Hepatic stellate cell (primary cell): ENCODE measurements at regions not wholly inside any gene's neighbourhood (a gene's known extent, or its start where the extent isn't known, plus 50 kb on each side); places are given as distances from the start of the nearest gene placed in this dataset.

Experiments
- DNase-seq: peaks from one replicate; pipeline ENCODE4 v3.0.0; 2011; ENCODE audit warnings: low spot score

DNA sequence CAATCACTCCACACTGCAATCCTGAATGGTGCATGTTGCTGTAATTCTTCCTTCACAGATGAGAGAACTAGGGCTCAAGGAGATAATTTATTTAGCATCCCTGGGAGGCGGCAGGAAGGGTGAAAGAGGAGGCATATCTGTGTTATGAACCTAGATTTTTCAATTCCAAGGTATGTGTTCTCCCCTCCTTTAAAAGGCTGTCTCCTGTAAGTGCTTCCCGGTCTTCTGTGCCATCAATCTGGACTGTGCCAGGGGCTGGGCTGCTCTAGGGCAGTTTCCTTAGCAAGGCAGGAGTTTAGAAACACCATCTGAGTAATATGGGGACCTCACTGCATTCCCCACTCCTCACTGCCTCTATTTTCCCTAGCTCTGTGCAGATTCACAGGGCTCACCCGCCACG lies 185.0 kb downstream of the RFC3 start:
- no peak for DNase-seq

DNA sequence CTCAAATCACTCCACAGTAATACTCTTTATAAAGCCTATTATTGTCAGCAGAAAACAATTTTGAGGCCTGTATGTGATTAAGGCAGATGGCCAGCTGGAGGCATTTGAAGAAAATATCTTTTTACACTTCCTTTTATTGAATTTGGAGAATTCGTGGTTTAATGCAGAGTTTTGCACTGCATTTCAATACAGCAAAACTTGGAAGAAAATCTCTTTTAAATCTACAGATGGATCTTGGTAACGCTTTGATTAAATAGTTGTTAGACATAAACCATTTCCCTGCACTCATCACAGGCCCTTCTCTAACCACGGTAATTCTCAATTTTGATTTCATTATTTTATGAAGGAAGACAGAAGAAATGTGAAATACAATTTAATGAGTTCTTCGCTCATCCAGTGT lies 185.7 kb downstream of the RFC3 start:
- no peak for DNase-seq

DNA sequence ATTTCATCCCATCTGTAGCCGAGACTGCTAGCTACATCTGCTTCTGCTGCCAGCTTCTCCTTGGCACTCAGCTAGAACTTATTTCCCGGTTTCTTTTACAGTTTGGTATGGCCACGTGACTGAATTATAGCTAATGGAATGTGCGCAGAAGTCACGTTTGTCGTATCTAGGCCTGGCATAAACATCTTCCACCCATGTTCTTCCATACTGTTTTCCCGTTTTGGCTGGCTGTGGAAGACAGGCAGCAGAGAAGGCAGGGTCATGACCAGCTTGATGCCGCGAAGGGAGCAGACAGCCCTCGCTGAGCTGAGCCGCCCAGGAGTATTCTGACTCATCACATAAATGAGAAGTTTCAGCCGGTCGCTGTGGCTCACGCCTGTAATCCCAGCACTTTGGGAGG lies 186.7 kb downstream of the RFC3 start:
- no peak for DNase-seq

DNA sequence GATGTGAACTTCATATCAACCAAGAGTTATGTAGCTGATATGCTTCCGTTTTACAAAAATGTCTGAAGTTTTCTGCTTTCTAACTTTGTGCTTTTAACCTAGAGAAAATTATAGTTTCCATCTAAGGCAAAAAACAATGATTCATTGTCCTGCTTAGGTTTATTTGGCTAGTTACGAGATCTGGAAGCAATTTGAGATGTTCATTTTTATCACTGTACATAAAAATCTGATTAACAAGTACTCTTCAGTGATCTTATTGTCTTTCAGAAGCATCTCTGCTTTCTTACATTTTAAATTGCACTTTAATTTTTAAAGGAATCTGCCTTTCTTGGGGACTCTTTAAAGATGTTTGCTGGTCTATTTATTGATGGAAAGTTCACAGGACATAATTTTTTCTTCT lies 188.1 kb downstream of the RFC3 start:
- DNase-seq = no peak

DNA sequence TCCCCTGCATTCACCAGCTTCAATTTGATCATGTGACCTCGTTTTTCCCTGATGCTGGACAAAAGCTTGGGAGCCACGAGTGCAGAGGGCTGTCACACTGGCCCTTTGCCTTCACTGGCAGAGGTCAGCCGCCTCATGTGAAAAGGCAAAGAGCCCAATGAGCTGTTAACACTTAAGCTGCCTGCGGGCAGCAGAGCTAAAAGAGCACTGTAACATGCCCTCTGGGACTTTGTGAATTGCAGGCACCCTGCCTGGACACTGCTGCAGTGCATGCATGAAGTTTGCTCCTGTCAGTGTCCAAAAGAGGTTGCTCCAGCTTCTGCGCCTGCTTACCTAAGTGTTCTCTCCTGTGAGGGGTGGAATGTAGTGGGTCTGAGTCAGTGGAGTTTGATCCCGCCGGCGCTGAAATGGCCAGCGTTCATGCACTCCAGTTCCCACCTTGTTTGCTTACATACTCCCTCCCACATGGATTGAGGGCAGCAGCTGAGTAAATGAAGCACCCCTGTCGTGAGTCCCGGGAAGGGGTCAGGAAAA lies 193.7 kb downstream of the RFC3 start:
- DNase-seq = no peak

DNA sequence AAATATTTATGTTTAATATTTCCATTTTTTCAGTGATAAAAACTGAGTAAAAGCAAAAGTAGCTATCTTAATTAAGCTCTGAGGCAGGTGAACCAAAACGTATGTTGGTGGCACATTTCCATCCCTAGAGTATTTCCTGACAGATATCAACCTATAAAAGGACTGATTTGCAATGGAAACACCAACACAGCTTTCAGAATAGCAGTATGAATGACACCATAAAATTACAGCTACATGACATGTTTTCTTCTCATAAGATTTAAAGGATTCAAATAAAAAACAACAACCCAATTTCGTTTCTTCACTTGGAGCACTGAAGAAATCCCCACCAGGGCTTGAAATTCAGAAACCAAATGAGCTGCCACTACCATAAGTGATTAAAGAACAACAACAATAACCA lies 194.4 kb downstream of the RFC3 start:
- no peak for DNase-seq

DNA sequence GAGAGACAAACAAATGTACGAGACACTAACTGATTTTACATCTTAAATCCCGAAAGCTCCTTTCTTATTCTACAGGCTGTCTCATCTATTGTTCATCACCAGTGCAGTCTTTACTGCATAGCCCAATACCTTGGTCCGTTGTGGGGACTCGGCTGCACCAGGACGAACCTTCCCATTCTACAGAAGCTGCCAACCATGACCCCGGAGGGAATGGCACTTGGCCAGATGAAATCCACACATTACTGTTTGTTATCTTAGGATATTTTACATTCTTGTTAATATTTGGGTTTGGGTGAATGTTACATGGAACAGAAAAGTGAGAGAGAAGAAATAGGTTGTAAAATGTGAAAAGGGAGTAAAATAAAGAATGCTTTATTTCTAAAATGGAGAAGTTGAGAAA lies 195.1 kb downstream of the RFC3 start:
- DNase-seq = no peak

DNA sequence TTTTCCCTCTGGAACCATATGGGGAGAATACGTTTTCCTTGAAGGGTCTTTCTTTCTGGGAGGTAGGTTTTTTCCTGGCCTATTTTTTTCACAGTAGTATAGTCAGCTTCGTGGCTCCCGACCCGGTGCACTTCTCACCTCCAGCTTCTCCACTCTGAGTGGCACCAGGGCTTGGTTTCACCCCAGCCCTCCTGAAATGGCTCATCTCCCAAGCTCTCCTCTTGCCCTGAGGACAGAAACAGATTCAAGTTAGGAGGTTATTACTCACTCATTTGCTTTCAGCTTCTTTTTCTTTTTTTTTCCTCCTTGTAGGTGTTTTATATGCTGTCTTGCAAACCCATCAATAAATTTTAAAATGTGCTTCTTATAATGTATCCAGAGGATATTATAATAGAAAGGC lies 199.3 kb downstream of the RFC3 start:
- DNase-seq = no peak

DNA sequence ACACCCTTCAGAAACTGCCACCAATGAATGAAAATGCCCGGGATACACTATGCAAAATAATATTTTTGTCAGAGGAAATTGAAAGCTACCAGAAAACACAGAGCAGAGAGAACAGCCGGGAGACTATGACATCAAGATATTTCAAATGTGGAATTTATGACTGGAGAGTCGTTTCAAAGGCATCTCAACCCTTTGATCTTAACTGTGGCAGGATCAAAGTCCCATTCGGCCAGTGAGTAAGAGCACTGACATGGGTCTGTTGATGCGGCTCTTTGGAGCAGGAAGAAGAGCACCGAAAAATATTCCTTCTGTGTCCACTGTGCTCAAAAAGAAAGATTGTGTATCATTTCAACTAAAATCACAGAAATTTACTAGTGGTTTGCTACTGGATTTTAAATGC lies 201.9 kb downstream of the RFC3 start:
- DNase-seq = no peak

DNA sequence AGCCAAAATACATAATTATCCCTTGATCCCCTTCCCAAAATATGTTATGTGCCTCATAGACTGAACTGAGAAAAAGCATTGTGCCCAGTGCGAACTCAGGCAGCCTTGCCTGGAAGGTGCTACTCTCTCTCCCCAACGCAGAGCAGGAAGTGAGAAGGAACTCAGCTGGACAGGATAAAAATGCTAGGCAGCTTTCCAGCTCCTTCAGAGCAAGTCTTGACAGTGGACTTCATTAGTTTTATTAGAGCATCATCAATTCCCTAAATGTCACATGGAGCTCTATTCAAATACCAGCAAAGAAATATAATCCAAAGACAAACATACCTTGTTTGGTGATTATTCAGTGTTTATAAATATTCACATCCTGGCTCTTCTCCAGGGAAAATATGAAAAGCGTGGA lies 202.4 kb downstream of the RFC3 start:
- no peak for DNase-seq

DNA sequence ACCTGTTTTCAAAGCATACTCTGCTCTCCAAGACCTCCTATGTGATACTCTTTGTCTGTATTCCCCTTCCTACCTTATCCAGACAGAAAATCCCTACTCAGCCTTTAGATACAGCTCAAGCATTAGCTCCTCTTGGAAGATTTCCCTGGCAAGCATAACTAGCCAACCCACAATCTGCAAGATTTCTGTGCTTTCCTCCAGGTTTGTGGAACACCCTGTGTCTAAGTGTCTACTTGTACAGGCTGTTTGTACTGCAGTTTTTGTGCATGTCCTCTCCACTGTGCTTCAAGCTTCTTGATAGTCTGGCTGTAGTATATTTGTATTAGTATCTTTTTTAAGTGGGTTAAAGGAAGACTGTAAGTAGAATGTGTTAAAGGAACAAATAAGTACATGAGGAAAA lies 203.7 kb downstream of the RFC3 start:
- DNase-seq = no peak

DNA sequence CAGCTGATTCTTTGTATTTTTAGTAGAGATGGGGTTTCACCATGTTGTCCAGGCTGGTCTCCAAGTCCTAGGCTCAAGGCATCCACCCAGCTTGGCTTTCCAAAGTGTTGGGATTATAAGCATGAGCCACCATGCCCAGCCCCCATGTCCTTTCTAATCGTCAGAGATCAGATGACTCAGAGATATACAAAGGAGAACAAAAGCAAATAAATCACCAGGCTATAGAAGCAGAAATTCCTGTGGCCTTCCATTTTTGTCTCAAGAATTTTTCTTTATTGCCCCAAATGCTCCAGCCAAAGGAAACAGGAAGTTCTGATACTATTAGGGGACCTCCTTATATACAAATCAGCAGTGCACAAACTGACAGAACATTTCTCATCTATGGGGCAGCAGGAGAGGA lies 207.8 kb downstream of the RFC3 start:
- DNase-seq = no peak

DNA sequence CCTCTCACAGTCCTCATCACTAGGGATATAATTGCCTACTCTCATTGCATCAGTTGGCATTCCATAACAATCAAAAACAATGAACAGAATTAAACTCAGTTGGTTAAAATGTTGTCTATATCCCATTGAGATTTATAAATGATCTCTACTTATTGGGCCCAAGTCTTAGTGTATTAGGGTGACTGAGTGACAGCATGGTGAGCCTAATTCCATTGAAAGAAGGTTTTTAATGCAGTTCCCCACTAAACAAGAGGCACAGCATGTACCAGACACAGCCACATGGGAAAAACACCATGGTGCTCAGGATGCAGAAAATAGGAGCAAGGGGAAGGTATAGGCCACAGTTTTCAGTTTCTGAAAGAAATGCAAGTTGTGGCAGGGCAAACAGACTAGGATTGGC lies 208.4 kb downstream of the RFC3 start:
- DNase-seq = no peak

DNA sequence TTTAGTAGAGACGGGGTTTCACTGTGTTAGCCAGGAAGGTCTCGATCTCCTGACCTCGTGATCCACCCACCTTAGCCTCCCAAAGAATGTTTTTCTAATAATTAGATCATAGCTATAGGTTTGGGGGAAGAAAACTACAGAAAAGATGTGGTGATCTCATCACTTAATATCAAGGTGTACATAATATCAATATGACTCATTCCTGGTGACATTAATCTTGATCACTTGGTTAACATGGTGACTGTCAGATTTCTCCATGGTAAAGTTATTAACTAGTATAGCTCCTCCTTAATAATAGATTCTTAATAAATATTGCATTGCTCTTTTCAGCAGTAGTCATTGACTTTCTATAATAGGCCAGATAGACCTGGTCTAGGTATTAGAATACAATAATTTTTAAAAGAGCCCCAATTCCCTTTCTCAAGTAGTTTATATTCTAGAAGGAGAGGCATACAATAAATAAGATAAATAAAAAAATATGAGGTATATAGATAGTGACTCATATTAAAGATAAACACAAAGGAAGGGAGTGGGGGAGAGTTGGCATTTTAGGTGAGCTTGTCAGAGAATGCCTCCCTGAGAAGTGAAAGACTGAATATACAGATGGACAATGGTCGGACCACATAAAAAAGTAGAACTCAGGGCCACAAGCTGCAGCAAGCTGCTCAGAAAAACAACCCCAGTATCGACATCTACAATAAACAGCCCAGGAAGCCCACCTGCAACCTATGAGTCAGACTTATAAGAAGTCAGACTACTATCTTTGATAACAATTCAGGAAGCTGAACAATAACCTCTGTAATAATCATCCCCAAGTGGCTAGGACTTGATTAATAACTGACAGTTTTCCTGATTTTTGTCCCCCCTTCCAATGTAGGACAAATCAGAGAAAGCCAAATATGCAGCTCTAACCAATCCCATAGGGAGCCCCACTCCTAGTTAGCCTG lies 210.8 kb downstream of the RFC3 start:
- DNase-seq = no peak

DNA sequence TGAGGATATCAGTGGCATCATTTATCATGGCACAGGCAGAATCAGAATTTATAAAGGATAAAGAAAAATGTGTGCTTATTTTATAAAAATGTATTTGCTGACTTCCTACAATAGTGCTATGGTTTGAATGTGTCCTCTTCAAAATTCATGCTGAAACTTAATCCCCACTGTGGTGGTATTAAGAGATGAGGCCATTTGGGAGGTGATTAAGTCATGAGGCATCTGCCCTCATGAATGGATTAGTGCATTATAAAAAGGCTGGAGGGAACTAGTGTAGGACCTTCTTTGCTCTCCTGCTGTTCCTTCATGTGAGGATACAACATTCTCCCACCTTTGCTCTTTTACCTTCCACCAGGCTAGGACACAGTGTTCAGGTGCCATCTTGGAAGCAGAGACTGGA lies 212.8 kb downstream of the RFC3 start:
- no peak for DNase-seq

DNA sequence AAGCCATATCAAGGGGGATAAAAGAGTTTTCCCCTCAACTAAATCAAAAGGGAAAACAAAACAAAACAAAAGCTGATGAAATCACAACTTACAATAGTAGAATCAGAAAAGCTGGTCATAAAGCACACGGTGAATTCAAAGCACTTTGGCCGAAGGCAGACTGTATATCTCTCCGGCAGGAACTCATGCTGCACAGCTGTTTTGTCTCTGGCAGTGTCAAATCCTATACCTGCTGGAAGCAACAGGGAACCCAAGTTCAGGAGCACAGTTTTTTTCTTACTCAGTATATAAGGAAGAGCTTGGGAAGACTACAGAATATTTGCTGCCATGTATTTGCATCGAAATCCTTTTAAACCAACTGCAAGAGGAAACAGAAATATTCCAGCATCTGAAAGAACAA lies 213.7 kb downstream of the RFC3 start:
- no peak for DNase-seq

DNA sequence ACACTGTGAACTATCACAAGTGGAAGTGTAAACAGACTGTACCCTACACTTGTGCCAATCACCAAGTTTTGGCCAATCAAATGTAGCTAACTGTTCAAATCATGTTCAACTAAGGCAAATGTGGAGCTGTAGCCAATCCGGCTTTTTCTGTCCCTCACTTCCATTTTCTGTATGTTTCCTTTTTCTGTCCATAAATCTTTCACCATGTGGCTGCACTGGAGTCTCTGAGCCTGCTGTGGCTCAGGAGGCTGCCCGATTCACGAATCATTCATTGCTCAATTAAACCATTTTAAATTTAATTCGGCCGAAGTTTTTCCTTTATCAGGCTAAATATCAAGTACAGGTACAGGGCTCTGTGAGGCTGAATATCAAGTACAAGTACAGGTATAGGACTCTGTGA lies 216.5 kb downstream of the RFC3 start:
- DNase-seq = no peak

DNA sequence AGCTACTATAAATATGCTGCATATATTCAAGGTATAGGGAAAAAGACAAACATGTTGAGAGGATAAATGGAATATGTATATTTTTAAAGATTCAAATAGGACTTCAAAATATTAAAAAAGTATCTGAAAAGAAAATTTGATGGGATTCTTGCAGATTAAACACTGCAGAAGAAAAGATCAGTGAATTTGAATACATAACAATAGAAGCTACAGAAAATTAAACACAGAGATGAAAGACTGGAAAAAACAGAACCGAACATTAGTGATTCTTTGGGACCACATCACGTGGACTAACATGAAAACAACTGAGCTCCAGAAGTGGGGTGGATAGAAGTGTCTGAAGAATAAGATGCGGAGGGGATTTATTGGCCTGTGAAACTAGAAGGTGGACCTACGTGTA lies 217.2 kb downstream of the RFC3 start:
- DNase-seq = no peak

DNA sequence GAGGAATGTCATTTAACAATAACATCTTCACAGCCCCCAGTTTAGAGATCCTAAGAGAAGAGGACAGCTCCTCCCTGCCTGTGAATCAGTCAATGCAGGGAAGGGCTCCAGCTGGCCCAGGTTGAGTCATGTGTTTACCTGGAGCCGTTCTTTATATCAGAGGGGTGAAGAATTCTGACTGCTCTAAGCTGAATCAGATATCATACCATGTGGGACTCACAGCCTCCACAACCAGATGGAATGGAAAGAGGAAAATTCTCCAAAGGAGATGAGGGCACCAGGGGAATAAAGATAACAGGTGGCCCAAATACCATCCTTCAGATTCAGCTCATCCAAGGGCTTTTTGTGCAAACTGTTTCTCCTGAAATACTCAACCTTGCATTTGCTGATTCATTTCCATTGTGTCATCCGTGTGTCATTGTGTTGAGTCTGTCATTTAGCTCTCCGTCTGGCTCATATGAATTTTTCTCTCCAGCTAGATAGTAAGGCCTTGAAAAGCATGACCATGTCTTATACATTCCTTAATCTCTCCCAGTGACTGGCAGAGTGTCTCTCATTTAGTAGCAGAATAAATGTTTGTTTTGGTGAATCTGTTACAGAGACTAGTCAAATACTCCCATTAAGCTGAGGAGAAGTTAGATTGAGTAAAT lies 217.9 kb downstream of the RFC3 start:
- no peak for DNase-seq

DNA sequence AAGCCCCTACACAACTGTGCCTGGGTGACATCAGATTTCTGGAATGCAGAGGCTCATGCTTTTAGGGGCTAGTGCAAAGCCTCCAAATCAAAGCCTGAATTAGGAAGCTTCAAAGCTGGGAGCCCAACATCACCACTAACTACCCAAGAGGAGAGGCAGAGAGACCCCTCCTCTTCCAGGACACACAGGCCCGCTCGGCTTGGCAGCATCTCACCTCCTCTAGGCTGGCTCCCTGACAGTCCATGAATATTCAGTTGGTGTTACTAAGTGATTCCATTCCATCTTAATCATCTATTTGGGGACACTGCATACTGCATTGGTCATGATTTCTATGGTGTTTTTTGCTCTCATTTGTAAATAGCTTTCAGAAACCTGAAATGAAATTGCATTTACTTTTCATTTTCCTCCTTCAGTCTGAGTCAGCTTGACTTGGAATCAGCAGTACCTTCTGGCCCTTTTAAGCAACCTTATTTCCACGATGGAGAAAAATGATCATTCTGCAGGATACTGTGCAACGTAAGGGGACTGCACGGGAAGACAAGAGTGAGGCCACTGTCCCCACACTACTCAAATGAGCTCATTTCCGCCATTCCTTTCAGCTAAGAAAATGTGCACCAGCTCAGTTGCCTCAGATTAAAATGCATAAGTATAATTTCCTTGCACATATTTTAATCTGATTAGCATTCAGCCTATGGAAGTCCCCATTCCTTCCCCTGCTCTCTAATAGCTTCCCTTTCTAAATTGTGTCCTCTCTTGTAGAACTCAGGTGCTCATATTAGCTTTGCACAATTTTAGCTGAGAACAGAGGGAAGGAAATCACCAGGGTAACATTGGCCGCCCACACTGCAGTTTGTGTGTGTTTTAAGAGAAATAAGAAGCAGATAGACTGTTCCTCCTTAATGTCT lies 219.9 kb downstream of the RFC3 start:
- no peak for DNase-seq

DNA sequence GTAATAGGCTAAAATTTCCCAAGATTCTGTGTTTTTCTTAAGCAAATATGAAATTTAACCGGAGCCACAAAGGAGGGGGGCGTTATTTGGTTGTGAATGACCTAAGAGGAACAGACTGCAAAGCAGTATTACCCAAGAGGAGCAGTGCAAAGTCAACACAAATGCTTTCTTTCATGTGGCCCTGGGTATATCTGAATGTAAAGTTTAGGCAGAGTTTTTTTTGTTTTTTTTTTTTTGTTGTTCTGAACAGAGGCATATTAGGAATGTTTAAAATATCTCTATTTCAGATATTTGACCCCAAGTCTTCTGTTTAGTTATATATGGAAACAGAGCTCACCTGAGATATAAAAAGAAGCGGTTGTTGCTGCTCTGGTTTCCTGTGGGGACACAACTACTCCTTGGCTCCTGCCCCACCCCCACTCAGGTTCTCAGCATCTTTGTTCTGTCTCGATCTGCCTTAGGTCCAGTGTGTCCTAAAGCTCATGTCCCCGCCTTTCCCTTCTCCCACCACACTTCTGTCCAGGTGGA lies 220.7 kb downstream of the RFC3 start:
- DNase-seq = no peak

DNA sequence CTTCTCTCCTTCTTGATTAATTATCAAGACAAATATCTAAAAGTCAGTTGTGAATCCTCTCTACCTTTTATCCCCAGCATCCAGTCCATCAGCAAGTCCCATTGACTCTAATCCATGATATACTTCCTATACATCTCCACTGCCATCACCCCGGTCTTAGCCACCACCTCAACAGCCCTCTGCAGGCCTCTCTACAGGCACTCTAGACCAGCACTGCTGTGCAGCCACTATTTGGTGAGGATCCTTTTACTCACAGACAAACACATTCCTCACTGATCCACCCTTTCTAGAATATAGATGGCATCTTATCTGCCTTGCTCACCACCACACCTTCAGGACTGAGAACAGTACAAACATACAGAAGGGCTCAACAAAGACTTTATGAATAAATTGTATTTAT lies 221.7 kb downstream of the RFC3 start:
- DNase-seq = no peak
